NT2/D1 (cell line): ENCODE measurements at regions not wholly inside any gene's neighbourhood (a gene's known extent, or its start where the extent isn't known, plus 50 kb on each side); places are given as distances from the start of the nearest gene placed in this dataset.
"Not testable (repeated sequence)": the region's sequence is repeated elsewhere in the genome, so short reads cannot be mapped to it uniquely, and the experiment has no call there.

Experiments used
- DNase-seq: peaks from one replicate; pipeline ENCODE4 v3.0.0-alpha.2; 2011; ENCODE audit warnings: low read depth, low spot score
- H3K27me3 ChIP-seq: 2 replicates; pipeline ENCODE4 v1.6.0; 2011; ENCODE audit warnings: mild to moderate bottlenecking; ENCODE audit not compliant: insufficient read length, insufficient read depth
- H3K36me3 ChIP-seq: 2 replicates; pipeline ENCODE4 v1.6.1; 2011; ENCODE audit warnings: mild to moderate bottlenecking, low read length, mixed read lengths; ENCODE audit not compliant: insufficient read depth, insufficient read length
- H3K4me1 ChIP-seq: 2 replicates; pipeline ENCODE4 v1.5.1; 2011; ENCODE audit not compliant: insufficient read depth, insufficient read length
- H3K4me3 ChIP-seq: 2 replicates; pipeline ENCODE4 v1.5.1; 2011; ENCODE audit warnings: low read depth; ENCODE audit not compliant: insufficient read length
- H3K9ac ChIP-seq: 2 replicates; pipeline ENCODE4 v1.6.0; 2011; ENCODE audit warnings: low read depth; ENCODE audit not compliant: insufficient read length
- H3K9me3 ChIP-seq: 2 replicates; pipeline ENCODE4 v1.5.1; 2011; ENCODE audit warnings: mild to moderate bottlenecking, low read length; ENCODE audit not compliant: insufficient read depth
- SUZ12 ChIP-seq: IDR thresholded peaks from 2 replicates; pipeline ENCODE4 v1.6.1; 2011; ENCODE audit not compliant: insufficient read length, insufficient read depth; ENCODE audit errors: extremely low read depth
- YY1 ChIP-seq: IDR thresholded peaks from 2 replicates; pipeline ENCODE4 v1.6.1; 2011; ENCODE audit not compliant: insufficient read length, insufficient read depth
- ZNF274 ChIP-seq: IDR thresholded peaks from 2 replicates; pipeline ENCODE4 v1.6.1; 2011; ENCODE audit warnings: mild to moderate bottlenecking, low read depth, low read length

GRCh38 chrX:115357326-115358120 lies 68.0 kb downstream of the LUZP4 start:
- H3K36me3 ChIP-seq: no peaks in the 10 kb centered on the region
- no peak for TF ChIP-seq SUZ12
- no peak for TF ChIP-seq ZNF274
- TF ChIP-seq YY1: no peak
- H3K9me3 ChIP-seq: peaks cover 6% of the 10 kb centered on the region; the same call in 1 of the 2 replicates
- no peaks in the 10 kb centered on the region for H3K27me3 ChIP-seq
- no peak for DNase-seq
- no peak overlapping the region for H3K9ac ChIP-seq
- H3K4me3 ChIP-seq: no peak overlapping the region
- no peaks in the 10 kb centered on the region for H3K4me1 ChIP-seq

- not testable (repeated sequence) for H3K27me3 ChIP-seq, H3K36me3 ChIP-seq, H3K4me1 ChIP-seq, H3K9ac ChIP-seq, DNase-seq, H3K9me3 ChIP-seq, H3K4me3 ChIP-seq
Observed at GRCh38 chrX:115359508-115359907, 70.0 kb downstream of the LUZP4 start.

GRCh38 chrX:115360220-115360781 lies 70.8 kb downstream of the LUZP4 start:
- no peak overlapping the region for H3K4me3 ChIP-seq
- DNase-seq: no peak
- no peaks in the 10 kb centered on the region for H3K4me1 ChIP-seq
- TF ChIP-seq SUZ12 (no peak), YY1 (no peak)
- H3K27me3 ChIP-seq: no peaks in the 10 kb centered on the region
- H3K9ac ChIP-seq: no peak overlapping the region
- no peaks in the 10 kb centered on the region for H3K36me3 ChIP-seq
- H3K9me3 ChIP-seq: peaks cover 6% of the 10 kb centered on the region; the same call in 1 of the 2 replicates

- TF ChIP-seq ZNF274 (no peak), SUZ12 (no peak), YY1 (no peak)
- DNase-seq: no peak
- no peaks in the 10 kb centered on the region for H3K4me1 ChIP-seq
- H3K9me3 ChIP-seq: peaks cover 6% of the 10 kb centered on the region; the same call in 1 of the 2 replicates
- H3K27me3 ChIP-seq: no peaks in the 10 kb centered on the region
- no peak overlapping the region for H3K4me3 ChIP-seq
- H3K36me3 ChIP-seq: no peaks in the 10 kb centered on the region
- no peak overlapping the region for H3K9ac ChIP-seq
Observed at GRCh38 chrX:115362334-115363095, 73.0 kb downstream of the LUZP4 start.

GRCh38 chrX:115363372-115363771 lies 73.9 kb downstream of the LUZP4 start:
- H3K27me3 ChIP-seq: no peaks in the 10 kb centered on the region
- no peak for DNase-seq

GRCh38 chrX:115363897-115364296 lies 74.4 kb downstream of the LUZP4 start:
- Histone ChIP-seq H3K36me3 (no peaks in the 10 kb centered on the region), H3K9ac (no peak overlapping the region), H3K27me3 (no peaks in the 10 kb centered on the region), H3K4me1 (no peaks in the 10 kb centered on the region), H3K4me3 (no peak overlapping the region), H3K9me3 (peaks cover 6% of the 10 kb centered on the region; the same call in 1 of the 2 replicates)
- DNase-seq: no peak
- no peak for TF ChIP-seq YY1
- TF ChIP-seq ZNF274: no peak
- TF ChIP-seq SUZ12: no peak

More at GRCh38 chrX:115363372-115363771, 73.9 kb downstream of the LUZP4 start:
- no peaks in the 10 kb centered on the region for H3K4me1 ChIP-seq
- TF ChIP-seq ZNF274 (no peak), YY1 (no peak), SUZ12 (no peak)
- H3K9ac ChIP-seq: no peak overlapping the region
- no peak overlapping the region for H3K4me3 ChIP-seq
- H3K36me3 ChIP-seq: no peaks in the 10 kb centered on the region
- H3K9me3 ChIP-seq: peaks cover 6% of the 10 kb centered on the region; the same call in 1 of the 2 replicates

GRCh38 chrX:115364670-115365069 lies 75.2 kb downstream of the LUZP4 start:
- Histone ChIP-seq H3K9ac (no peak overlapping the region), H3K36me3 (no peaks in the 10 kb centered on the region), H3K9me3 (peaks cover 6% of the 10 kb centered on the region; the same call in 1 of the 2 replicates), H3K4me1 (no peaks in the 10 kb centered on the region), H3K27me3 (no peaks in the 10 kb centered on the region), H3K4me3 (no peak overlapping the region)
- no peak for DNase-seq
- no peak for TF ChIP-seq YY1
- no peak for TF ChIP-seq ZNF274
- no peak for TF ChIP-seq SUZ12
